ENCODE measurements at regions not wholly inside any gene's neighbourhood (a gene's known extent, or its start where the extent isn't known, plus 50 kb on each side); places are given as distances from the start of the nearest gene placed in this dataset.

DNA sequence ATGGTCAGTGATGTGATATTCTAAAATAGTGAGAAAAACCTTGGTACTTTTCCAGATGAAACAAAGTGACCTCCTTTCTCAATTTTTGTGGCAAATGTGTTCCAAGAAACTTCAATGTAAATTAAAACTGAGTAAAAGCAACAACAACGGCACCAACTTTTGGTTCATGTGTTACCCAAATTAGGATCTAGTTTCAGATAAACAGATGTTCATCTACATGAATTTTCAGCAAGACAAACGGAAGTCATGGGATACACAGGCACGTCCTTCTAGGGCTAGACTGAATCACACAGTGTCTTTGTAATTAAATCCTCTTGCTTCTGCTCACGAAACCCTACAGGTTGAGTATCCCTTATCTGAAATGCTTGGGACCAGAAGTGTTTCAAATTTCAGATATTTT is 915.2 kb downstream of the TFAP2A start:
- POLR2A ChIA-PET (ENCODE audit: unreplicated experiment): no interaction called here
- no TSS peak for BruUV-seq (replicated peaks)
- H3K9me2 ChIP-seq (replicated peaks; ENCODE audit: low read length): no peaks in the 10 kb centered on the region
- no peak overlapping the region for H3K27ac ChIP-seq (ENCODE audit: low read length)
- H4K20me1 ChIP-seq (ENCODE audit: low read length): no peaks in the 10 kb centered on the region
- ATAC-seq (no peak), DNase-seq (no peak)
- no peak overlapping the region for H3K4me2 ChIP-seq (ENCODE audit: low read length)
- no peaks in the 10 kb centered on the region for H3K36me3 ChIP-seq (ENCODE audit: low read depth, low read length)
- H3K27me3 ChIP-seq (ENCODE audit: low read length): no peaks in the 10 kb centered on the region
- H3F3A ChIP-seq (ENCODE audit: low read length, unreplicated experiment): no peaks in the 10 kb centered on the region
- CTCF ChIA-PET: no interaction called here
- H3K9me3 ChIP-seq (ENCODE audit: low read length): no peaks in the 10 kb centered on the region
- H3K9ac ChIP-seq (ENCODE audit: low read length): no peak overlapping the region
- H3K4me1 ChIP-seq (ENCODE audit: insufficient read depth, low read length): peaks cover 30% of the 10 kb centered on the region
- TF ChIP-seq EZH2 (IDR thresholded peaks at IDR 0.05; ENCODE audit: low read length, unreplicated experiment): no peak
- TF ChIP-seq, protein P1, sequence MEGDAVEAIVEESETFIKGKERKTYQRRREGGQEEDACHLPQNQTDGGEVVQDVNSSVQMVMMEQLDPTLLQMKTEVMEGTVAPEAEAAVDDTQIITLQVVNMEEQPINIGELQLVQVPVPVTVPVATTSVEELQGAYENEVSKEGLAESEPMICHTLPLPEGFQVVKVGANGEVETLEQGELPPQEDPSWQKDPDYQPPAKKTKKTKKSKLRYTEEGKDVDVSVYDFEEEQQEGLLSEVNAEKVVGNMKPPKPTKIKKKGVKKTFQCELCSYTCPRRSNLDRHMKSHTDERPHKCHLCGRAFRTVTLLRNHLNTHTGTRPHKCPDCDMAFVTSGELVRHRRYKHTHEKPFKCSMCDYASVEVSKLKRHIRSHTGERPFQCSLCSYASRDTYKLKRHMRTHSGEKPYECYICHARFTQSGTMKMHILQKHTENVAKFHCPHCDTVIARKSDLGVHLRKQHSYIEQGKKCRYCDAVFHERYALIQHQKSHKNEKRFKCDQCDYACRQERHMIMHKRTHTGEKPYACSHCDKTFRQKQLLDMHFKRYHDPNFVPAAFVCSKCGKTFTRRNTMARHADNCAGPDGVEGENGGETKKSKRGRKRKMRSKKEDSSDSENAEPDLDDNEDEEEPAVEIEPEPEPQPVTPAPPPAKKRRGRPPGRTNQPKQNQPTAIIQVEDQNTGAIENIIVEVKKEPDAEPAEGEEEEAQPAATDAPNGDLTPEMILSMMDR (conservative IDR thresholded peaks at IDR 0.05; ENCODE audit: low read depth, low read length): no peak
- no peaks in the 10 kb centered on the region for H3K79me2 ChIP-seq (ENCODE audit: low read length)
- H2AFZ ChIP-seq (ENCODE audit: low read length): no peak overlapping the region
- intact Hi-C loops (cut with micrococcal nuclease): no loop called here
- H3K4me3 ChIP-seq (ENCODE audit: low read length): no peak overlapping the region

DNA sequence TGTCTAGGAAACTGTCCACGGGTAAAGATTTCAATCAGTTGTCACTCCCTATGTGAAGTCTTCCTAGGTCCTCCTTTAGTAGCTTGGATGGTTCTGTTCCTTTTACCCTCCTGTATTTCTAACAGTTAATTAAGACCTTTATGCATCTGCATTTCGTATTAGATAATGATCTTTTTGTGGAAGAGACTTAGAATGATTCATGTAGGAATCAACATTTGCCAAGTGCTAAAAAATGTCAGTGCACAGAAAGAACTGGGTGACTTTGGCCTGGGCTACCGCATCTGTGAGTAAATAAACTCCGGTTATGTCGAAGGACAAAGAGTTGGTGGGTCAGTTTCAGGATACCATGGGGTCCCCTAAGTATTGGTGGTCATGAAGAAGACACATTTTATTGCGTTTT is 918.0 kb downstream of the TFAP2A start:
- POLR2A ChIA-PET (ENCODE audit: unreplicated experiment): no interaction called here
- Histone ChIP-seq H3K4me1 (ENCODE audit: insufficient read depth, low read length) (peaks cover 10% of the 10 kb centered on the region), H2AFZ (ENCODE audit: low read length) (no peak overlapping the region), H3K79me2 (ENCODE audit: low read length) (no peaks in the 10 kb centered on the region), H3K36me3 (ENCODE audit: low read depth, low read length) (no peaks in the 10 kb centered on the region), H3K27me3 (ENCODE audit: low read length) (no peaks in the 10 kb centered on the region), H3K9me2 (replicated peaks; ENCODE audit: low read length) (no peaks in the 10 kb centered on the region), H3K9ac (ENCODE audit: low read length) (no peak overlapping the region), H3K27ac (ENCODE audit: low read length) (no peak overlapping the region), H4K20me1 (ENCODE audit: low read length) (no peaks in the 10 kb centered on the region), H3F3A (ENCODE audit: low read length, unreplicated experiment) (no peaks in the 10 kb centered on the region), H3K9me3 (ENCODE audit: low read length) (no peaks in the 10 kb centered on the region), H3K4me2 (ENCODE audit: low read length) (no peak overlapping the region), H3K4me3 (ENCODE audit: low read length) (no peak overlapping the region)
- DNase-seq: peak; percentile 59
- CTCF ChIA-PET: no interaction called here
- TF ChIP-seq EZH2phosphoT487 (IDR thresholded peaks at IDR 0.05; ENCODE audit: borderline replicate concordance, low read length): no peak
- TF ChIP-seq, protein P1 (conservative IDR thresholded peaks at IDR 0.05; ENCODE audit: low read depth, low read length): no peak
- no TSS peak for BruUV-seq (replicated peaks)
- intact Hi-C loops (cut with micrococcal nuclease): no loop called here
- peak; percentile 49 for ATAC-seq

DNA sequence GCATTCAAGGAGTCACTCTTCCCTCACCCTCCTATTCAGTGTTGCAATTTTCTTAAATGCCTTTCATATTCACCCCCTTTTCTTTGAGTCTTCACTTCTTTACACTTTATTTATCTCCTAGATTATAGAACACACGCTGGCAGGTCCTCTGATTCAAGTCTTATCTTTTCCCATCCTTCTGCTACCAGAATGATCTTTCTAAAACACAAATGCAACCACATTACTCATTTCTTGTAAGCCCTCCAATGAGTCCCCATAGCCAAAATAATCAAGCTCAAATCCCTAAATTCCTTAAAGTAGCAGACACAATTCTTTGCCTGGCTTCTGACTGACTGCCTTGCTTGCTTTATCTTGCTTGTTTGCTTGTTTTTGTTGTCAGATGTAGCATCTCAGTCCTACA is 920.0 kb downstream of the TFAP2A start:
- ChIA-PET CTCF (no interaction called here), POLR2A (ENCODE audit: unreplicated experiment) (no interaction called here)
- no peak overlapping the region for H3K4me3 ChIP-seq (ENCODE audit: low read length)
- no peak overlapping the region for H2AFZ ChIP-seq (ENCODE audit: low read length)
- no TSS peak for BruUV-seq (replicated peaks)
- TF ChIP-seq, protein P1 (conservative IDR thresholded peaks at IDR 0.05; ENCODE audit: low read depth, low read length): no peak
- no peak for TF ChIP-seq EZH2 (IDR thresholded peaks at IDR 0.05; ENCODE audit: low read length, unreplicated experiment)
- TF ChIP-seq EZH2phosphoT487 (IDR thresholded peaks at IDR 0.05; ENCODE audit: borderline replicate concordance, low read length): no peak
- H3K27me3 ChIP-seq (ENCODE audit: low read length): no peaks in the 10 kb centered on the region
- no peaks in the 10 kb centered on the region for H3K9me2 ChIP-seq (replicated peaks; ENCODE audit: low read length)
- no peaks in the 10 kb centered on the region for H3K36me3 ChIP-seq (ENCODE audit: low read depth, low read length)
- H4K20me1 ChIP-seq (ENCODE audit: low read length): no peaks in the 10 kb centered on the region
- ATAC-seq: no peak
- H3K4me1 ChIP-seq (ENCODE audit: insufficient read depth, low read length): peaks cover 10% of the 10 kb centered on the region
- no peak for DNase-seq
- no peak overlapping the region for H3K27ac ChIP-seq (ENCODE audit: low read length)
- no peaks in the 10 kb centered on the region for H3F3A ChIP-seq (ENCODE audit: low read length, unreplicated experiment)
- no peaks in the 10 kb centered on the region for H3K9me3 ChIP-seq (ENCODE audit: low read length)
- no peaks in the 10 kb centered on the region for H3K79me2 ChIP-seq (ENCODE audit: low read length)
- H3K9ac ChIP-seq (ENCODE audit: low read length): no peak overlapping the region
- intact Hi-C loops (cut with micrococcal nuclease): no loop called here
- H3K4me2 ChIP-seq (ENCODE audit: low read length): no peak overlapping the region

Data from PC-3 (cell line).